Mesendoderm (in vitro differentiated cells): ENCODE measurements at regions not wholly inside any gene's neighbourhood (a gene's known extent, or its start where the extent isn't known, plus 50 kb on each side); places are given as distances from the start of the nearest gene placed in this dataset.

ENCODE experiments used
- DNase-seq: peaks from one replicate; pipeline ENCODE4 v3.0.0; 2013
- H2AK5ac ChIP-seq: 2 replicates; pipeline ENCODE4 v1.6.1; 2013; ENCODE audit warnings: low read length, inconsistent platforms
- H2BK120ac ChIP-seq: 2 replicates; pipeline ENCODE4 v1.6.1; 2013; ENCODE audit warnings: low read depth, mild to moderate bottlenecking, low read length, moderate library complexity, mixed read lengths
- H2BK15ac ChIP-seq: replicated peaks from 2 replicates; pipeline ENCODE4 v1.6.1; 2013; ENCODE audit warnings: low read depth, mild to moderate bottlenecking, moderate library complexity
- H2BK5ac ChIP-seq: 2 replicates; pipeline ENCODE4 v1.6.1; 2013; ENCODE audit warnings: low read length, inconsistent platforms
- H3K18ac ChIP-seq: 2 replicates; pipeline ENCODE4 v1.6.1; 2013; ENCODE audit warnings: mild to moderate bottlenecking, low read length, mixed read lengths
- H3K23ac ChIP-seq: one replicate; pipeline ENCODE4 v1.6.1; 2013; ENCODE audit warnings: low read length
- H3K27ac ChIP-seq: 2 replicates; pipeline ENCODE4 v1.5.1; 2013; ENCODE audit warnings: low read depth, mild to moderate bottlenecking, inconsistent platforms, low read length, moderate library complexity
- H3K27me3 ChIP-seq: 2 replicates; pipeline ENCODE4 v1.6.1; 2013; ENCODE audit warnings: low read length, control low read depth, mild to moderate bottlenecking, inconsistent platforms; ENCODE audit not compliant: insufficient read depth, poor library complexity
- H3K36me3 ChIP-seq: 2 replicates; pipeline ENCODE4 v1.6.1; 2013; ENCODE audit warnings: low read length, inconsistent platforms; ENCODE audit not compliant: control insufficient read depth, insufficient read depth
- H3K4ac ChIP-seq: one replicate; pipeline ENCODE4 v1.6.1; 2013; ENCODE audit warnings: low read depth, mild to moderate bottlenecking, low read length, moderate library complexity
- H3K4me1 ChIP-seq: 2 replicates; pipeline ENCODE4 v1.6.1; 2013; ENCODE audit warnings: low read depth, low read length, inconsistent platforms; ENCODE audit not compliant: control insufficient read depth
- H3K4me2 ChIP-seq: 2 replicates; pipeline ENCODE4 v1.6.1; 2013; ENCODE audit warnings: low read length
- H3K4me3 ChIP-seq: 2 replicates; pipeline ENCODE4 v1.5.1; 2013; ENCODE audit warnings: mild to moderate bottlenecking, low read length
- H3K56ac ChIP-seq: one replicate; pipeline ENCODE4 v1.6.1; 2013; ENCODE audit warnings: low read length
- H3K79me1 ChIP-seq: 2 replicates; pipeline ENCODE4 v1.6.1; 2013; ENCODE audit warnings: low read length, inconsistent platforms
- H3K79me2 ChIP-seq: 2 replicates; pipeline ENCODE4 v1.6.1; 2013; ENCODE audit warnings: mild to moderate bottlenecking, low read length; ENCODE audit not compliant: control insufficient read depth, insufficient read depth
- H3K9ac ChIP-seq: 2 replicates; pipeline ENCODE4 v1.6.1; 2013; ENCODE audit warnings: low read length, inconsistent platforms
- H4K5ac ChIP-seq: one replicate; pipeline ENCODE4 v1.6.1; 2013; ENCODE audit warnings: low read length
- H4K8ac ChIP-seq: one replicate; pipeline ENCODE4 v1.6.1; 2013; ENCODE audit warnings: low read depth, mild to moderate bottlenecking, control low read depth, low read length, moderate library complexity
- WGBS: extraction: QIAGEN DNeasy Blood & Tissue Kit; methylation state at CpG from one replicate; pipeline ENCODE4 v1.1.7; 2013; ENCODE audit warnings: low lambda C conversion rate, missing lambda C conversion rate; ENCODE audit not compliant: insufficient coverage; ENCODE audit errors: extremely low coverage; 5-methylcytosine and 5-hydroxymethylcytosine counted together

DNA sequence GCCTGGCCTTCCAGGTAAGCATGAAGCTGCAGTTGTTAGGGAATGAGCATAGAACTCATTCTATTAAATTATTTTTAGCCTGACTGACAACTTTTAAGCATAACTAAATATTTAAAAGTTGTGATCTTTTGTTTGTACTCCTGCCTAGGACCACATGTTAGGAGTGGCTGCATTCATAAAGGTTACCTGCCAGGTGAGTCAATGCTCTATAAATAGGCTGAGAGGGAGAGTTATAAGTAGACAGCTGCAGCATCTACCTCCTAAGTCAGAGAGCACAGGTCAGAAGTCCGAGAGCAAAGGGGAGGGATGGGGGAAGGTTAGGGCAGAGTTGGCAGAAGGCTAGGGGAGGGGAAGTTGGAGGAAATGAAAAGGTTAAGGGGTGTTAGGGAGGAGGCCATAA lies 292.4 kb upstream of the TLE4 start:
- Histone ChIP-seq H3K27ac (no peak overlapping the region), H2BK5ac (no peak overlapping the region), H2BK120ac (no peak overlapping the region), H3K79me2 (no peaks in the 10 kb centered on the region), H3K18ac (no peak overlapping the region), H4K8ac (no peak overlapping the region), H3K27me3 (no peaks in the 10 kb centered on the region), H2BK15ac (no peak overlapping the region), H3K4me1 (no peaks in the 10 kb centered on the region), H3K4me2 (no peak overlapping the region), H3K23ac (no peak overlapping the region), H3K4me3 (no peak overlapping the region), H3K56ac (no peak overlapping the region), H4K5ac (no peak overlapping the region), H2AK5ac (no peak overlapping the region), H3K4ac (no peak overlapping the region), H3K36me3 (no peaks in the 10 kb centered on the region), H3K9ac (no peak overlapping the region), H3K79me1 (no peaks in the 10 kb centered on the region)
- WGBS = no CpG with 5 or more reads among the region's 1 CpG
- no peak for DNase-seq

DNA sequence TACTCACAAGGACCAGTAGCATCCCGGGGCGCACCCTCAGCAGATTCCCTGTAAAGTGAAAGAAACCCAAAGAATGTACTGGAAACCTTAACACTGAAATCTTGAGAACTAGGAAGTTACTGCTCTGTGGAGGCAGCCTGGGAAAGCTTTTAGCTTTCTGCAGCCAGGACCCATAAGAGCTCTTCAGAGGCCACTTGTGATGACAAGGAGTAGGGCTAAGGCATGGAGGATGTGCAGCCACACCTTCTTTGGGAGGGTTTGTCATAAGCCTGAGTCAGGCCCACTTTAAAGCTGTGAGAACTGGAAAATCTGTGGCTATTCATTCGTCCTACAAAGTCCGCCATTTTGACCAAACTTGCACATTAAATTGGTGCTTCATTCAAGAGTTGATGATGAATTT lies 291.1 kb upstream of the TLE4 start:
- H3K4ac ChIP-seq = no peak overlapping the region
- WGBS = no CpG with 5 or more reads among the region's 4 CpGs
- no peak overlapping the region for H3K23ac ChIP-seq
- H2AK5ac ChIP-seq = no peak overlapping the region
- H3K18ac ChIP-seq = no peak overlapping the region
- H2BK5ac ChIP-seq = no peak overlapping the region
- H3K9ac ChIP-seq = no peak overlapping the region
- H3K79me2 ChIP-seq = no peaks in the 10 kb centered on the region
- H4K8ac ChIP-seq = no peak overlapping the region
- H3K79me1 ChIP-seq = no peaks in the 10 kb centered on the region
- H3K27ac ChIP-seq = no peak overlapping the region
- H3K27me3 ChIP-seq = no peaks in the 10 kb centered on the region
- no peaks in the 10 kb centered on the region for H3K4me1 ChIP-seq
- no peak overlapping the region for H3K4me3 ChIP-seq
- H3K36me3 ChIP-seq = no peaks in the 10 kb centered on the region
- no peak for DNase-seq
- H3K56ac ChIP-seq = no peak overlapping the region
- H4K5ac ChIP-seq = no peak overlapping the region
- no peak overlapping the region for H2BK15ac ChIP-seq
- no peak overlapping the region for H3K4me2 ChIP-seq
- H2BK120ac ChIP-seq = no peak overlapping the region

GRCh38 chr9:79284081-79284480 lies 287.7 kb upstream of the TLE4 start:
- Histone ChIP-seq H3K23ac (no peak overlapping the region), H3K4me1 (no peaks in the 10 kb centered on the region), H3K79me2 (no peaks in the 10 kb centered on the region), H3K79me1 (no peaks in the 10 kb centered on the region), H4K8ac (no peak overlapping the region), H3K4me2 (no peak overlapping the region), H3K9ac (no peak overlapping the region), H3K4ac (no peak overlapping the region), H2BK120ac (no peak overlapping the region), H3K18ac (no peak overlapping the region), H2AK5ac (no peak overlapping the region), H3K27me3 (no peaks in the 10 kb centered on the region), H3K36me3 (no peaks in the 10 kb centered on the region), H2BK15ac (no peak overlapping the region), H3K56ac (no peak overlapping the region), H3K27ac (no peak overlapping the region), H2BK5ac (no peak overlapping the region), H4K5ac (no peak overlapping the region), H3K4me3 (no peak overlapping the region)
- no peak for DNase-seq

- no peak for DNase-seq
- H2BK15ac ChIP-seq = no peak overlapping the region
- H4K8ac ChIP-seq = no peak overlapping the region
- no peaks in the 10 kb centered on the region for H3K27me3 ChIP-seq
- no CpG with 5 or more reads among the region's 7 CpGs for WGBS
- H2BK5ac ChIP-seq = no peak overlapping the region
- no peak overlapping the region for H3K27ac ChIP-seq
- H2BK120ac ChIP-seq = no peak overlapping the region
- no peak overlapping the region for H3K9ac ChIP-seq
- no peaks in the 10 kb centered on the region for H3K79me2 ChIP-seq
- H3K79me1 ChIP-seq = no peaks in the 10 kb centered on the region
- H2AK5ac ChIP-seq = no peak overlapping the region
- H3K4ac ChIP-seq = no peak overlapping the region
- no peak overlapping the region for H3K4me3 ChIP-seq
- no peak overlapping the region for H3K56ac ChIP-seq
- no peaks in the 10 kb centered on the region for H3K36me3 ChIP-seq
- H3K4me2 ChIP-seq = no peak overlapping the region
- no peak overlapping the region for H3K23ac ChIP-seq
- no peak overlapping the region for H4K5ac ChIP-seq
- H3K4me1 ChIP-seq = no peaks in the 10 kb centered on the region
- no peak overlapping the region for H3K18ac ChIP-seq
Measured at GRCh38 chr9:79286992-79287707, 284.6 kb upstream of the TLE4 start.

GRCh38 chr9:79287708-79288290 lies 284.0 kb upstream of the TLE4 start:
- Histone ChIP-seq H2BK5ac (no peak overlapping the region), H3K9ac (no peak overlapping the region), H3K79me1 (no peaks in the 10 kb centered on the region), H3K79me2 (no peaks in the 10 kb centered on the region), H3K4me1 (no peaks in the 10 kb centered on the region), H3K4me2 (no peak overlapping the region), H3K27me3 (no peaks in the 10 kb centered on the region), H4K5ac (no peak overlapping the region), H2BK120ac (no peak overlapping the region), H2BK15ac (no peak overlapping the region), H3K23ac (no peak overlapping the region), H2AK5ac (no peak overlapping the region), H3K56ac (no peak overlapping the region), H4K8ac (no peak overlapping the region), H3K36me3 (no peaks in the 10 kb centered on the region), H3K4ac (no peak overlapping the region), H3K4me3 (no peak overlapping the region), H3K27ac (no peak overlapping the region), H3K18ac (no peak overlapping the region)
- WGBS = no CpG with 5 or more reads among the region's 4 CpGs
- DNase-seq = no peak

DNA sequence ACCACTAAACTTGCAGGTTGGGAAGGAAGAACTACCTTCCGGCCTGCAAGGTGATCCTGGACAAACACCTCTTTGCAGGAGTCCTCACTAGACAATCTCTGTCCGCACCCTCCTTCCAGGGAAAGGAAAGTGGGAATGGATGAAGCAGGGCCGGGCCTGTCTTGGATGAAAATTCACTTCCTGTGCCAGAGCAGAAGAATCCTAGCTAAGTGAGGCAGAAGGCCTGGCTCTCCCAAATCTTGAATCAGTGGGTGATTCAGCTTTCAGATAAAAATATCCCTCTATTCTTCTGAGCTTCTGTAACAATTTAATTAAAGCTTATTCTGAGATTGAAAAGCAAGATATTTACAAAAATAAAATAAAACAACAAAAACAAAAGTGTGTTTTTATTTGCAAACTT lies 281.9 kb upstream of the TLE4 start:
- Histone ChIP-seq H3K23ac (no peak overlapping the region), H2AK5ac (no peak overlapping the region), H3K56ac (no peak overlapping the region), H3K4ac (no peak overlapping the region), H3K27me3 (no peaks in the 10 kb centered on the region), H3K36me3 (no peaks in the 10 kb centered on the region), H3K9ac (no peak overlapping the region), H3K4me2 (no peak overlapping the region), H3K79me2 (no peaks in the 10 kb centered on the region), H3K4me3 (no peak overlapping the region), H4K8ac (no peak overlapping the region), H4K5ac (no peak overlapping the region), H3K79me1 (no peaks in the 10 kb centered on the region), H2BK5ac (no peak overlapping the region), H2BK15ac (no peak overlapping the region), H3K18ac (no peak overlapping the region), H3K27ac (no peak overlapping the region), H3K4me1 (no peaks in the 10 kb centered on the region), H2BK120ac (no peak overlapping the region)
- DNase-seq = no peak
- WGBS = no CpG with 5 or more reads among the region's 3 CpGs
